HG02763 (cell line): ENCODE measurements at regions not wholly inside any gene's neighbourhood (a gene's known extent, or its start where the extent isn't known, plus 50 kb on each side); places are given as distances from the start of the nearest gene placed in this dataset.

Experiments
- ATAC-seq: cut with Tn5 transposase; IDR thresholded peaks from one replicate; pipeline ENCODE4 v1.9.1; 2021; ENCODE audit warnings: mild to moderate bottlenecking, moderate library complexity; ENCODE audit not compliant: unreplicated experiment

GRCh38 chr20:52654567-52654966 is 317.6 kb upstream of the TSHZ2 start:
- ATAC-seq = no peak

GRCh38 chr20:52652271-52652670 is 319.9 kb upstream of the TSHZ2 start:
- no peak for ATAC-seq

- ATAC-seq = no peak
Measured at GRCh38 chr20:52649727-52650126, 322.4 kb upstream of the TSHZ2 start.

GRCh38 chr20:52645822-52646221 is 326.3 kb upstream of the TSHZ2 start:
- ATAC-seq = no peak

- ATAC-seq = no peak
Measured at GRCh38 chr20:52643034-52643433, 329.1 kb upstream of the TSHZ2 start.

GRCh38 chr20:52637201-52637600 is 335.0 kb upstream of the TSHZ2 start:
- no peak for ATAC-seq

GRCh38 chr20:52631469-52631868 is 340.7 kb upstream of the TSHZ2 start:
- ATAC-seq = no peak

GRCh38 chr20:52630138-52630537 is 342.0 kb upstream of the TSHZ2 start:
- ATAC-seq = no peak

GRCh38 chr20:52624281-52624680 is 347.9 kb upstream of the TSHZ2 start:
- ATAC-seq = no peak

GRCh38 chr20:52622081-52622480 is 350.1 kb upstream of the TSHZ2 start:
- ATAC-seq = no peak

- no peak for ATAC-seq
Measured at GRCh38 chr20:52621401-52621800, 350.8 kb upstream of the TSHZ2 start.

GRCh38 chr20:52619671-52620070 is 352.5 kb upstream of the TSHZ2 start:
- ATAC-seq = no peak

- ATAC-seq = no peak
Measured at GRCh38 chr20:52619101-52619500, 353.1 kb upstream of the TSHZ2 start.

GRCh38 chr20:52616629-52617028 is 355.5 kb upstream of the TSHZ2 start:
- no peak for ATAC-seq

- ATAC-seq = no peak
Measured at GRCh38 chr20:52614051-52614863, 357.9 kb upstream of the TSHZ2 start.

GRCh38 chr20:52612046-52612632 is 360.0 kb upstream of the TSHZ2 start:
- ATAC-seq = no peak

GRCh38 chr20:52610749-52611148 is 361.4 kb upstream of the TSHZ2 start:
- ATAC-seq = no peak

GRCh38 chr20:52601295-52601971 is 370.7 kb upstream of the TSHZ2 start:
- ATAC-seq = no peak

- no peak for ATAC-seq
Measured at GRCh38 chr20:52596256-52596655, 375.9 kb upstream of the TSHZ2 start.

- ATAC-seq = no peak
Measured at GRCh38 chr20:52595518-52595917, 376.6 kb upstream of the TSHZ2 start.

- no peak for ATAC-seq
Measured at GRCh38 chr20:52593654-52594053, 378.5 kb upstream of the TSHZ2 start.

- ATAC-seq = no peak
Measured at GRCh38 chr20:52592567-52592966, 379.6 kb upstream of the TSHZ2 start.
